GM21381 (cell line): ENCODE measurements at regions not wholly inside any gene's neighbourhood (a gene's known extent, or its start where the extent isn't known, plus 50 kb on each side); places are given as distances from the start of the nearest gene placed in this dataset.

ENCODE experiments used
- ATAC-seq: cut with Tn5 transposase; IDR thresholded peaks from one replicate; pipeline ENCODE4 v1.9.1; 2021; ENCODE audit warnings: mild to moderate bottlenecking, moderate library complexity; ENCODE audit not compliant: unreplicated experiment

GRCh38 chr6:15781890-15782289 is 119.1 kb upstream of the DTNBP1 start:
- no peak for ATAC-seq

- ATAC-seq, result no peak
Measured at GRCh38 chr6:15781333-15781732, 118.5 kb upstream of the DTNBP1 start.

- ATAC-seq, result no peak
Measured at GRCh38 chr6:15780437-15780836, 117.6 kb upstream of the DTNBP1 start.

GRCh38 chr6:15779726-15780125 is 116.9 kb upstream of the DTNBP1 start:
- no peak for ATAC-seq

GRCh38 chr6:15776458-15776980 is 113.7 kb upstream of the DTNBP1 start:
- ATAC-seq, result no peak

DNA sequence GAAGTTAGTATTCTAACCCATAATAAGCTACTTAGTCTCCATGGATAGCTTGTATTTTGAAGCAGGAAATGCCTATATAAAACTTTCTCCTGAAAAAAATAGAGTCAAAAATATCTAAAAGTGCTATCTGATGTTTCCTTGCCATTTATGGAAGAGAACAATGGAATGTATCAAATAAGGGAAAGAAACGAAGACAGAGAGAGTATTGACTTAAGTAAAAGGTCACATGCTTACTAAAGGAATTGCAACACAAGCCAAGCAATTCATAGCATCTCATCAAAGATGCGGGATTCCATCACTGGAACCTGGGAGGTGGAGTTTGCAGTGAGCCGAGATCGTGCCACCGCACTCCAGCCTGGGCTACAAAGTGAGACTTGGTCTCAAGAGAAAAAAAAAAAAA is 112.9 kb upstream of the DTNBP1 start:
- ATAC-seq, result no peak

- ATAC-seq, result no peak
Measured at GRCh38 chr6:15775076-15775634, 112.3 kb upstream of the DTNBP1 start.

GRCh38 chr6:15773806-15774410 is 111.1 kb upstream of the DTNBP1 start:
- ATAC-seq, result no peak

DNA sequence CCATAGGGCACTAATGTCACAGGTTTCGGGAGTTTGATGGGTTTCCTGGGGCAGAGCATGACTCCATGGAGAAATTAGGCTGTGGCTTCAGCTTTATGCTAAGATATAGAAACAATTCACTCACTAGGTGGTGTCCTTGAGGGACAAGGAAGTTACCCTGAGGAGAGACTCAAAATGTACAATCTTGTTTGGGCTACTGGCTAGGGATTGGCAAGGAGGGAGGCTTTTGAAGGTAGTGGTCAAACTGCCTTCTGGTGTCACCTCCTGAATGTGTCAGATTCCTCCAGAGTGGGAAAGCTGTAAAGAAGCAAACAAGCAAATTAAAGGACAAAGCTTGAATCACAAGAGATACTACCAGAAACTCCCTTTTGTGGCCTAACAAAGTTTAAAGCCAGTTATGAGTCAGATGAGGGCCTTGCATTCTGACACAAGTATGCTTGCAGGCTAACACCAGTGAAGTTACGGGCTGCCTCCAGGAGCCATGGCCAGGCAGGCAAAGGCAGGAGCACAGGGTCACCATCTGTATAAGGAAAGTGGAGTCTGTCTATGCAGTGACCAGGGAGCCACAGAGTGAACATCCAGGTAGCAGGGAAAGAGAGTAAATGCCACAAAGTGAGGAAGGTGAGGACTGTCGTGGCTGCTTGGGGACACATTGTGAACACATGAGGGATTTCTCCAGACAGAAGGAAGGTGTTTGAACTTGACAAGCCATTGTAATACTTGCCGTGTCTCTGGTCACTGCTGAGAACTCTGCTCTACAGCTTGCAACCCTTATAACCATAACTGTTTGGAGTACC is 107.7 kb upstream of the DTNBP1 start:
- ATAC-seq, result no peak

DNA sequence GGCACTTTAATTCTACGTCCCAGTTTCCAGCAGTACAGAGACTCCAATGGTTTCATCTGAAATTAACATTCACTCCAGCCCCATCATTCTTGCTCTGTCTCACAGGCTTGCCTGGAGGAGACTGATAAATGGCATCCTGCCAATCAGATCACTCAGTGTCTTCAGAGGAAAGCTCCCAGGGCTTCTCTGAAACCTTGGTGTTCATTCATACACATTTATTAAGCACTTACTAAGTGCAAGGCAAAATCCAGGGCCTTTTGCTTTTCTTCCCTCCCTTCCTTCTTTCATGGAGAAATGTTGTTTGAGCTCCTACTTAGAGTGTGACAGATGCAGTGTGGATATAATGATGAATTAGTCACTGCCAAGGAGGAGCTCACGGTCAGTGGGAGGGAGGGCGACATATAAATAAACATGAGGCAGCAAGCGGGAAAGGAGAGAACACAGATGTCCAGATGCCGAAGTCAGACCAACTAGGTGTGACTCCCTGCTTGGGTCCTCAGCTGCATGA is 106.7 kb upstream of the DTNBP1 start:
- ATAC-seq, result no peak

GRCh38 chr6:15768999-15769398 is 106.2 kb upstream of the DTNBP1 start:
- no peak for ATAC-seq

DNA sequence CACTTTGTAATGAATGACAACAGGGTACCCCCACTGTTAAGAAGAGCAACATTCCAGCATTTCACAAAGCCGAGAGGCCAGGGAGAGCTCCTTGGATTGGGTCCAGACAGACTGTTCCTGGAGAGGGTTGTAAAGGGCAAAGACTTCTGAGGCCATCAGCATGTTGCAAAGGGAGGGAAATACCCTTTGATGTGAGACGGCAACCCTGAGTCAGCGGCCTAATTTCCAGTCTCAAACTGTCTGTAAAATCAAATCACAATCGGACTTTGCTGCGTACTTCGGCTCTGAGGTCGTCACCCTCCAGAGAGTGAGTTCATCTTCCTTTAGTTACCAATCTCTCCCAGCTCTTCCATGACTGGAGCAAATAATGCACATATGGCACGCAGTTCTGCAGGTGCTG is 101.0 kb upstream of the DTNBP1 start:
- no peak for ATAC-seq

GRCh38 chr6:15763364-15763763 is 100.5 kb upstream of the DTNBP1 start:
- no peak for ATAC-seq

DNA sequence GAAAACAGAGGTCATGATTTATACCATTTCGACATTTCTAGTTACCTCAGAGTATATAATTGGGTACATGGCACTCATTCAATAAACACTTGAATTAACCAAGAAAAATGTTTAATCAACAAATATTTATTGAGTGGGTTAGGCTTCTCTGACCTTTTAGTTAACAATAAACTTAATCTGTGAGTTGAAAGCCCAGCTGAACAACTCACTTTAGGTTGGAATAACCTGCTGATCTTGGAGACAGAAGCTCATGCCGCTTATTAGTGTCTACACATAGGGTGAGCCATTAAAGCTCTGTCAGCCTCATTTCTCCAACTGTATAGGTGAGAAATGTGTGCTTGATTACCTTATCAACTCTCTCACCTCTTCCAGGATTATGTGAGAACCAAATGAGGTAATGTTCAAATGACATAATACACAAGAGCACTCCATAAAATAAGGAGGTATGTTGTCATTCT is 98.2 kb upstream of the DTNBP1 start:
- no peak for ATAC-seq

GRCh38 chr6:15758631-15759215 is 95.9 kb upstream of the DTNBP1 start:
- ATAC-seq, result no peak

- ATAC-seq, result no peak
Measured at GRCh38 chr6:15755526-15755925, 92.7 kb upstream of the DTNBP1 start.

- no peak for ATAC-seq
Measured at GRCh38 chr6:15754706-15755079, 91.9 kb upstream of the DTNBP1 start.

- ATAC-seq, result no peak
Measured at GRCh38 chr6:15754035-15754705, 91.3 kb upstream of the DTNBP1 start.

DNA sequence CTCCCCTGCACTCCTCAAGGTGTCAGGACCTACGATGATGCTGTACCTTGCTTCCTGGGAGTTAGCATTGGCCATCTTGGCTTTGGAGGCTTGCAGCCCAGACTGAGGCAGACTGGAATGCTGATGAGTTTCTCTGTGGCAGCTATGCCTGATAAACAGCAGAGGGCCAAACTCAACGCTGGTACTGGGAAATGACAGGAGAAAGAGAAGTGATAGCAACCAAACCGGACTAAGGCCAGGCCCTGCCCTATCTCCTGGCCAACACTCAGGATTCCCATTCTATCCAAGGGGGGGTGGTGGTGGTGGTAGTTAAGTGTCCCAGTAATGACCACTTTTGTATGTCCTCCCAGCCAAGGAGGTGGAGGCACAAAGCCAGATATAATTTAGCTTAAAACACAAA is 90.0 kb upstream of the DTNBP1 start:
- no peak for ATAC-seq

DNA sequence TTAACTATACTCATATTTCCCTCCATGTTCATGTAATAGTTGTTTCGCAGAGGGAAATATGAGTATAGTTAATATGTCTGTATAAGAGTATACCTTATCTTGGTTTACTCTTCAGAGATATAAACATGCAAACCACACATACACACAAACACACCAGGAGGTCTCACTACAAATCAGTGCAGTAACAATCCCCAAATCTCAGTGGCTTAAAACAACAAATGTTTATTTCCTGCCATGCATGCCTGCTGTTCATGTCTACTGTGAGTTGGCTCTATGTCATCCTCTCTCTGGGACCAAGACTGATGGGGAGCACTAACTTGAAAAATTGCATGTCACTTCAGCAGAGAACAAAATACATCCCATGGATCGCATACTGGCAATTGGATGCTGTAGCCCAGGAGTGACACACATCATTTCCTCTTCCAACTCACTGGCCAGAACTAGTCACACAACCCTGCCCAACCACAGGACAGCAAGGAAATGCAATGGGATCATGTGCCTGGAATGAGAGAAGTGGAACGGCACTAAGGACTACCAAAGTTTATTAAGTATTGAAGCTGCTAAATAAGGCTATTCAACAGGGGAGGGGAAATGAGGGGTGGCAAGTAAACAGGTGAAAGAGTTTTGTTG is 89.0 kb upstream of the DTNBP1 start:
- ATAC-seq, result no peak
